PC-9 (cell line): ENCODE measurements at regions not wholly inside any gene's neighbourhood (a gene's known extent, or its start where the extent isn't known, plus 50 kb on each side); places are given as distances from the start of the nearest gene placed in this dataset.

ENCODE experiments used
- EZH2 ChIP-seq: fragments of 200-600 bp; sonication (generic); IDR thresholded peaks from 2 replicates; pipeline ENCODE4 v1.8.0; 2017; ENCODE audit warnings: antibody characterized with exemption, low read depth
- TF ChIP-seq, protein P1 (sequence below): fragments of 200-600 bp; sonication (generic); conservative IDR thresholded peaks from 2 replicates; pipeline ENCODE4 v1.6.1; 2017; ENCODE audit warnings: mixed run types, antibody characterized with exemption, mild to moderate bottlenecking, moderate library complexity

DNA sequence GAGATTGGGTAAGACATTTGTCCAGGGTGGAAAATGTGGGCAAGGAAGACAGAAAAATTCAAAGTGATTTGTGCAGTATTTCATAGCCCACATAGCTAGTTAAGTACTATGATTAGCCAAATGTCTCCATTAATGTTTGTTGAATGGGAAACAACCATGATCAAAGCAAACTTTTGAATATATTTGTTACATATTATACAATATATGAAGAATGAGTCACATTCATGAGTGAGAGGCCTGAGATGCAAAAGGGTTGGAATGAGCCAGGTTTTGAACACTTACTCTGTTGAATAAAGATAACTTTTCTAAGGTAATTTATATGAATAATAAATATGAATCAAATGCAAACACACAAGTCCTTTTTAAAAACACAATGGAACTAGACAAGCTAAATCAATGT lies 984.5 kb upstream of the CDH2 start:
- TF ChIP-seq, protein P1, sequence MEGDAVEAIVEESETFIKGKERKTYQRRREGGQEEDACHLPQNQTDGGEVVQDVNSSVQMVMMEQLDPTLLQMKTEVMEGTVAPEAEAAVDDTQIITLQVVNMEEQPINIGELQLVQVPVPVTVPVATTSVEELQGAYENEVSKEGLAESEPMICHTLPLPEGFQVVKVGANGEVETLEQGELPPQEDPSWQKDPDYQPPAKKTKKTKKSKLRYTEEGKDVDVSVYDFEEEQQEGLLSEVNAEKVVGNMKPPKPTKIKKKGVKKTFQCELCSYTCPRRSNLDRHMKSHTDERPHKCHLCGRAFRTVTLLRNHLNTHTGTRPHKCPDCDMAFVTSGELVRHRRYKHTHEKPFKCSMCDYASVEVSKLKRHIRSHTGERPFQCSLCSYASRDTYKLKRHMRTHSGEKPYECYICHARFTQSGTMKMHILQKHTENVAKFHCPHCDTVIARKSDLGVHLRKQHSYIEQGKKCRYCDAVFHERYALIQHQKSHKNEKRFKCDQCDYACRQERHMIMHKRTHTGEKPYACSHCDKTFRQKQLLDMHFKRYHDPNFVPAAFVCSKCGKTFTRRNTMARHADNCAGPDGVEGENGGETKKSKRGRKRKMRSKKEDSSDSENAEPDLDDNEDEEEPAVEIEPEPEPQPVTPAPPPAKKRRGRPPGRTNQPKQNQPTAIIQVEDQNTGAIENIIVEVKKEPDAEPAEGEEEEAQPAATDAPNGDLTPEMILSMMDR: no peak
- no peak for TF ChIP-seq EZH2
